Ammon's horn (tissue), 1 donor: ENCODE measurements at regions not wholly inside any gene's neighbourhood (a gene's known extent, or its start where the extent isn't known, plus 50 kb on each side); places are given as distances from the start of the nearest gene placed in this dataset.

Experiments
- DNase-seq: peaks from one replicate; pipeline ENCODE4 v3.0.0-alpha.2; 2016; ENCODE audit warnings: low spot score

- no peak for DNase-seq
Measured at GRCh38 chr16:8519179-8519578, 71.1 kb downstream of the TMEM114 start.

- no peak for DNase-seq
Measured at GRCh38 chr16:8517280-8517679, 73.0 kb downstream of the TMEM114 start.

- no peak for DNase-seq
Measured at GRCh38 chr16:8516471-8516870, 73.8 kb downstream of the TMEM114 start.

GRCh38 chr16:8512941-8513624 is 77.2 kb downstream of the TMEM114 start:
- DNase-seq, result peak; percentile 3

- DNase-seq, result no peak
Measured at GRCh38 chr16:8511464-8511863, 78.8 kb downstream of the TMEM114 start.

GRCh38 chr16:8510160-8510559 is 80.2 kb downstream of the TMEM114 start:
- no peak for DNase-seq

GRCh38 chr16:8505327-8505991 is 84.9 kb downstream of the TMEM114 start:
- DNase-seq, result no peak

- no peak for DNase-seq
Measured at GRCh38 chr16:8502446-8502845, 87.9 kb downstream of the TMEM114 start.

- DNase-seq, result no peak
Measured at GRCh38 chr16:8500351-8500750, 90.0 kb downstream of the TMEM114 start.

- DNase-seq, result no peak
Measured at GRCh38 chr16:8496364-8496763, 93.9 kb downstream of the TMEM114 start.

GRCh38 chr16:8493972-8494371 is 96.3 kb downstream of the TMEM114 start:
- peak; percentile 41 for DNase-seq

- DNase-seq, result no peak
Measured at GRCh38 chr16:8492690-8493089, 97.6 kb downstream of the TMEM114 start.

- no peak for DNase-seq
Measured at GRCh38 chr16:8489580-8489979, 100.7 kb downstream of the TMEM114 start.

- no peak for DNase-seq
Measured at GRCh38 chr16:8486985-8487384, 103.3 kb downstream of the TMEM114 start.

- DNase-seq, result no peak
Measured at GRCh38 chr16:8483396-8483795, 106.9 kb downstream of the TMEM114 start.

- no peak for DNase-seq
Measured at GRCh38 chr16:8481810-8482209, 108.5 kb downstream of the TMEM114 start.

GRCh38 chr16:8476824-8477223 is 113.5 kb downstream of the TMEM114 start:
- DNase-seq, result no peak

- no peak for DNase-seq
Measured at GRCh38 chr16:8474587-8474986, 115.7 kb downstream of the TMEM114 start.

GRCh38 chr16:8469102-8469778 is 121.1 kb downstream of the TMEM114 start:
- DNase-seq, result no peak

GRCh38 chr16:8464979-8465378 is 125.3 kb downstream of the TMEM114 start:
- no peak for DNase-seq

GRCh38 chr16:8459085-8459733 is 131.1 kb downstream of the TMEM114 start:
- no peak for DNase-seq

- DNase-seq, result no peak
Measured at GRCh38 chr16:8458481-8459046, 131.7 kb downstream of the TMEM114 start.
